ENCODE measurements at regions not wholly inside any gene's neighbourhood (a gene's known extent, or its start where the extent isn't known, plus 50 kb on each side); places are given as distances from the start of the nearest gene placed in this dataset.

- TF ChIP-seq CTCF (IDR thresholded peaks at IDR 0.05; ENCODE audit: insufficient read depth, low read length), result no peak
- TF ChIP-seq SPI1 (IDR thresholded peaks at IDR 0.05; ENCODE audit: borderline replicate concordance, low read depth), result no peak
- TF ChIP-seq GABPA (IDR thresholded peaks at IDR 0.05; ENCODE audit: low read depth), result no peak
- TF ChIP-seq POLR2AphosphoS5 (IDR thresholded peaks at IDR 0.05; ENCODE audit: low read depth), result no peak
These were observed 175.9 kb downstream of the MCHR2 start for GRCh38 chr6:99818161-99818560.

Measured in HL-60 (cell line).